ENCODE measurements at regions not wholly inside any gene's neighbourhood (a gene's known extent, or its start where the extent isn't known, plus 50 kb on each side); places are given as distances from the start of the nearest gene placed in this dataset.
"Not testable (repeated sequence)": the region's sequence is repeated elsewhere in the genome, so short reads cannot be mapped to it uniquely, and the experiment has no call there.

DNA sequence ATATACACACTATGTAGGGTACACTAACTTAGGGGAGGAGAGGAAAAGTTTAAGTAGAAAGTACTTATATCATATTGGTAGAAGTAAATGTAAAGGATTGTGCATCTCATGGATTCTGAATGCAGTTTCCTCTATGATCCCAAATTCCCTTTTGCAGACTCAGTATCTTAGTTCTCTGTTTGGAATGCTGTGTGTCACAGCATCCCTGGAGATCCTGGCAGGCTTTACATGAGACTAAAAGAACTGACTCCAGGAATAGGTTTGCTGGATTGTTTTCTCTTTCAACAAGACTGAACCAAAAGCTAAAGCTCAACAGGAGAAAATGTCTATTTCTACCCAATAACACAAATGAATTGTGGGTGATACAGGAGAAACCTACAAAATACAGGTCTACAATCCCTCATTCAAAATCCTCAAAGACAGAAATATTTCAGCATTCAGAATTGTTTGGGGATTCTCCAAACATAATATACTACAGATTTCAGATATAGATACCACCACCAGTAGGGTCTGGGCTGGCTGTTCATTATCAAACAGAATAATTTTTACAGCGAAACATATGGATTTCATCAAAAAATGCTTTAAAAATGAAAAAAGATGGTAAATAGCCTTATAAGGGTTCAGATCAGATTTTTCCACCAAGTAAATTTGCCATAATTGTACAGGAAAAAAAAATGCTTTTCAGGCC, 324.7 kb upstream of the GRAMD2B start:
- no peak for DNase-seq

DNA sequence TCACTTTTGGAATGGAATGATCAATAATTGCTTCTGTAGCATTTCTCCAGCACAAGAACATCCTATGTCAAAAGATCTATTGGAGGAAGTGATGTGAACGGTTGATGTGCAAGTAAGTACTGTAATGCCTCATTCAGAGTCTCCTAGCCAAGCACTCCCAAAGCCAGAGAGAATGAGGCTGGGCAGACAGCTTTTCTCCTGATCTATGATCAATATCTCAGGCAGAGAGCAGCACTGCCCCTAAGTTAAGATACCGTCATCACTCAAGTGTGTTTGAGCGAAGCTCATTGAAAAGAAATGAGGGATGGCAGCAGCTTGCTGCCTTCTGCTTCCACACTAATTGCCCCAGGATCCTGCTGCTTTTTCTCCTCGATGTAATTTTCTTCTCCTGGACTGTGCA, 324.1 kb upstream of the GRAMD2B start:
- no peak for DNase-seq

DNA sequence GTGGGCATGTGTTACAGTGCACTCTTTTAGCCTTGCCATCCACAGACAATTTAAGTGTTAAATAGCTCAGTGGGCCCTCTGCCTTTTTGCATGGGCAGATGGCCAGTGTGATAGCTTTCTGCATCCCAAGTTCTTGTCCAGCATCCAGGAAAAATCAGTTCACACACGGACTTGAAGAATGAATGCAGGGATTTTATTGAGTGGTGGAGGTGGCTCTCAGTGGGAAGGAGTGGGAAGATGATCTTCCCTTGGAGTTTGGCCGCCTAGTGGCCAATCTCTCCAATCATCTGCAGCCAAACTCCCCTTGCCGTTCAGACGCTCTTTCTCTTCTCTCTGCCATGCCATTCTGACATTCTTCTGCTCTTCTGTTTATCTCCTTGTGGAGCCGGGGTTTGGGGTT, 322.4 kb upstream of the GRAMD2B start:
- DNase-seq, result no peak

DNA sequence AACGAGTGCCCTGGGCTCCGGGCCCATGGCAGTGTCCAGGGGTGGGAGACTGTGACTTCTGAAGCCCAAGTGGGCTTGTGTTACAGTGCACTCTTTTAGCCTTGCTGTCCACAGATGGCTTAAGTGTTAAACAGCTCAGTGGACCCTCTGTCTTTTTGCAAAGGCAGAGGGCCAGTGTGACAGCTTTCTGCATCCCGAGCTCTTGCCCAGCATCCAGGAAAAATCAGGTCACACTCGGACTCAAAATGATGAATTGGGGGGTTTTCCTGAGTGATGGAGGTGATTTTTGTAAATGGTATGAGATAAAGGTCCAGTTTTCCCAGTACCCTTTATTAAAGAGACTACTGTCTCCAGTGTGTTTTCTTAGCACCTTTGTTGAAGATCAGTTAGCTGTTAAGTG, 321.3 kb upstream of the GRAMD2B start:
- no peak for DNase-seq

DNA sequence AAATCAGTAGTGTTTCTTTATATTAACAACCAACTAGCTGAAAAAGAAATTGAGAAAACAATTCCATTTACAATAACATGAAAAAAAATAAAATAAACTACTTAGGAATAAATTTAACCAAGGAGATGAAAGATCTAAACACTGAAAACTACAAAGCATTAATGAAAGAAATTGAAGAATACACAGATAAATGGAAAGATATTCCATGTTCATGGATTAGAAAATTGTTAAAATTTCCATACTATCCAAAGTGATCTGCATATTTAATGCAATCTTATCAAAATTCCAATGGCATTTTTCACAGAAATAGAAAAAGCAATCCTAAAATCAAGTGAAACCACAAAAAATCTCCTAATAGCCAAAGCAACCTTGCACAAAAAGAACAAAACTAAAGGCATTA, 320.2 kb upstream of the GRAMD2B start:
- no peak for DNase-seq

DNA sequence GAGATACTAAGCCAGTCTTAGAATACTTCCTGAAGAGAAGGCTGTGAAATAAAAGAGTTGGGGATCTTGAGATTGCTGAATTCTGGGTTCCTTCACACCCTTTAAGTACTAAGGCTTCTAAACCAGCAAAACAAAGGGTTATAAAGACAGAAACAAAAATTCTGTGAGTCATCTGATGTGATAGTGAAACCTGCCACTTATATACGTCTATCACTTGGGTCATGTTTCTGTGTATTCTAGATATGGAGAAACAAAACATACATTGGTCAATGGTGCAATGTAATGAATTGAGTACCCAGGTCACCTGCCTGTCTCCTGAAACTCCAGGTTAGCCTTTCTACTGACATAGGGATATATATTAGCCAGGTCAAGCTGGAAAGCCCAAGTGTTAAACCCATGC, 319.3 kb upstream of the GRAMD2B start:
- no peak for DNase-seq

DNA sequence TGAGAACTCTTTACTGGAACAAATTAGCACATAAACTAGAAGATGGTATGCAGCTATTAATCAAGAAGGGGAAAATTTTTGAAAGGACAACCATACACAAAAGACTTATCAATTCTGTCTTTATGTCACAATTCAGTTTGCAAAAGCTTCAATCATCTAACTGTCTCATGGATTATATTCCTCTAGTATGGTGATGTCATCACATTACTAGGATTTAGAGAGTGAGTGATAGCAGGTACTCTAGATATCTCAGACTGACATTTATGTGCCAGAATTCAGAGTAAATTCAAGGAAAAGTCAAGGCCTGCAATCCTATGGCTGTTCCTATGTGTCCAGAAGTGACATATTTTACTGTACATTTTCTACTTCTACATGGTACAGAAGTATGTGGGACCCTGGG, 318.9 kb upstream of the GRAMD2B start:
- no peak for DNase-seq

DNA sequence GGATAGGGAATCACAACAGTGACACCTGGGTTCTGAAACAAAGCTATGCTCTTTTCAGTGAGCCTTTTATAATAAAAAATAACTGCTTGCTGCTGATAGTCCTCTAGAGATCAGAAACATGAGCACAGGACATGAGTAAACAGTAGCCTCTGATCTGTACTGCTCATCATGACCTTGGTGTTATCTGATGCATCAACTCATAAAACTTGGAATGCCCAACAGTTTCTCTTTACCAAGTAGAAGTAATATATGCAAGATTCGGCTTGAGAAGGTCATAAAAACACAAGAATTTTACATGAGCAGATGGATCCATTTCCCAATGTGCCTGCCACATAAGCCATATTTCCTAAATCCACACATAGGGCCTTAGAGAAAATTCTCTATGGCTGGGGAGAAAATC, 318.3 kb upstream of the GRAMD2B start:
- DNase-seq, result no peak

DNA sequence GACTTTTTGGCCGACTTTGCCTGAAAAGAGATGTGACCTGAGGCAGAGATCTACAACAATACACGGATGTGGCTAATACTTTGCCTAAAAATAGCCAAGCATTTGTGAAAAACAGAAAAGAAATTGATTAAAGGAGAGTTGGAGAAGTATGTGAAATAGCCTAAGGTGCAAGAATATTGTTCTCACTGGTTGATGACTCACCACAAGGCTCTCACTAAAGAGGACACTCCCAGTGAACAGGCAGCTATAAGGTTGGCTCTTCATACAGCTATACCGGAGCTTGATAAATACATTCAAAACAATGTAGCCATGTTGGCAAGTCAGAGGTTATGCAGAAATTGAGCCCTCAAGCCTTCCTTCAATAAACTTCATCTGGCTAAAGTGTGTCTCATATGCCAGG, 317.2 kb upstream of the GRAMD2B start:
- DNase-seq, result no peak

DNA sequence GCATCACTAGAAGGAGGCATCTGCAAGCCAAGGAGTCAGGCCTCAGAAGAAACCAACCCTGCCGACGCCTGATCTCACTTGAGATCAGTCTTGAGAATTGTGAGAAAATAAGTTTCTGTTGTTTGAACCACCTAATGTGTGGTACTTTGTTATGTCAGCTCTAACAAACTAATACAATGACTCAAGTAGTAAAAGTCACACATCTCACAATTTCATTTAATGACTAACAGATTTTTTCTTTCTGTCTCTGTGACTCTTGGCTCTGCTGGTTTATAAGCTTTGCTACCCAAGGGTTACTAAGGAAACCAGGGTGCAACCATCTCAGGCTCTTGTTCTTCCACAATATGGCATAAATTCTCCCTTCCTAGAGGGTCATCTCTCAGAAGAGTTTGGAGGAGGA, 315.8 kb upstream of the GRAMD2B start:
- no peak for DNase-seq

DNA sequence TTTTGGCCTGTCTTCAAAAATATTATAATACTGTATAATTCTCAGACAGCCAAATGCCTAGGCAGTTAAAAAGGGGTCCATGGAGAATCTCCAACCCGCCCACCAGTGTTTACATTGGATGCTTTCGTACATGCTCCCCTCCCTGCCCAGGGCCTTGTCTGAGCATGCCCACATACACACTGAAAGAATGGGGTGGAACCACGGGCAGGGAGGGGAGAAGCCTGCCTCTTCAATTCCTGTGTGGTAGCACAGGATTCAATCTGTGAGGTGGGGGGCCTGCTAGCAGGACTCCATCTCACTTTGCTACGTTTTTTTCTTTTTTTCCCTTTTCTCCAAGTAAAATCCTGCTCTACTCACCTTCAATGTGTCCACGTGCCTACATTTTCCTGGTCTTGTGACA, 314.7 kb upstream of the GRAMD2B start:
- DNase-seq, result no peak

DNA sequence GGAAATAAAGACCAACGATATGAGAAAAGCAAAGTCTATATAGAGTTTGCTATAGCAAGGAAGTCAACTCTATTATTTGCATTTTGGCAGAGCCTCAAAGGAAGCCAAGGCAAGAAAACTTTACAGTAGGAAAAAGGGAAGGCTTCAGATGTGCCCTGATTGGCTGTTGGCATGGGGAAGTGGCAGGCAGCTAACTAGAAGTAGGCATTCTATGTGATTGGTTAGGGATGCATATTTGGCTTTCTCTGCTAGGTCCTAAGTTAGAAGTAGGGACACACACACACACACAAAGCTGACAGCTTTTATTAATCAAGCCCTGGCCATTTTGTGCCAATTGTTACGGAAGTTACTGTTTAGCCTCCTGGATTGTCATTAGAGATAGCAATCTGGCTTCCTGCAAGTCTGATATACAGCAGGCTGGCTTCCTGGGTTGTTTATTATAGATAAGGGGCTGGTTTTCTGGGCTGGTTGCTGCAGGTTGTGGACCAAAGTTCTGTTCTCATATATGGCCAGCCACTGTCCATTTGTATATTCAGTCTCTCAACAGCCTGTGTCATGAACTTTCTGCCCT, 308.1 kb upstream of the GRAMD2B start:
- DNase-seq, result no peak

DNA sequence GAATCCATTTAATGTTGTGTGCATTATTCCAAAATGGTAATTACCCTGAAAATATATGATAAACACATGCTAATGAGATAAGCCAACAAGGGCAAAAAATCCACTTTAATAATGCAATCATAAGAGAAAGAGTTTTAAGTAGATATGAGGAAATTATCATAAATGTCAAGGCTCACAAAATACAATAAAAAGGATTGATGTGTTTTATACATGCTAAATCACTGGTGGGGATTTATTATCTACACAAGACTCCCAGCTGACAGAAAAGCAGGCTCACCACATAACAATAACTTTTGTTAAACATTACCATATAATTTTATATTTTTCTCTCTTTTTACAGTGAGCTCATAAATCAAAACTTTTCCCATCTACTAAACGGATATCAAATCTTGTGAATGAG, 306.2 kb upstream of the GRAMD2B start:
- no peak for DNase-seq

DNA sequence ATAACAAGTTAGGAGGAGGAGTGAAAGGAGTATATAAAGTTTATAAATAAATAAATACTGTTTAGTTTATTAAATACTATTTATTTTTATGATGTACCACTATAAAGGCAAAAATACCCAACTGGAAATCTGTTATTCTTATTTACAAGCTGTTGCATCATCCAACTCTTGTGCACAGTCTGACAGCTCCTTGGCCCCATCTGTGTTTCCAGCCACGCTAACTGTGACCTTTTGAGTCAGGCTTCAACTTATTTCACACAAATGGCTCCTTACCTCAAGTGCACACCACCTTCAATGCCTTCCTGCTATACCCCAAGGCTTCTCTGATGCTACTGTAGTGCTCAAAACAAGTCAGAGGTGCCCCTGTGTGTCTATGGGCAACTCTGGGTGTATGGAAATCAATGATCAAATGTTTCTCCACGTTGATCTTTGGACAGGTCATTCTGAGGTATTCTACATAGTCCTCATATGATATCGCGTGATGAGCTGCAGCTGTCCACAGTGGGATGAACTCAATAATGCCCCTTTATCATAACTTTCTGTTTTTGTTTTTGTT, 303.2 kb upstream of the GRAMD2B start:
- no peak for DNase-seq

DNA sequence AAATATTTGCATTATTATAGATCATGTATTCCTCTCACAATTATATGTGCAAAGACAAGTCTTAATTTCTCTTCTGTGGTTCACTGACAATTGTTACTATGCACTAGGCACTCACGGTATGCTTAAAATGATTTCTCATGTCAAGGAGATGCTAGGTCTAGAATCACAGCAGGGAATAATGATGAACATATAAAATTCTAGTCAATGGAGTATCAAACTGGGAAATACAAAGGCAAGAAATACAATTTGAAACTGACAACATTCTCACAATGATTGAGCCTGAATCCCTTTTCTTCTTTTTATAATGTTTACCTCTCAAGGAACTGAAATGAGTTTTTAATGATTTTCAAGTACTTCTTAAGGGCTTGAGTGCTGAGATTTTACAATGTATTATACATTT, 302.3 kb upstream of the GRAMD2B start:
- DNase-seq, result peak in 1 of 2 experiments; percentile 32

DNA sequence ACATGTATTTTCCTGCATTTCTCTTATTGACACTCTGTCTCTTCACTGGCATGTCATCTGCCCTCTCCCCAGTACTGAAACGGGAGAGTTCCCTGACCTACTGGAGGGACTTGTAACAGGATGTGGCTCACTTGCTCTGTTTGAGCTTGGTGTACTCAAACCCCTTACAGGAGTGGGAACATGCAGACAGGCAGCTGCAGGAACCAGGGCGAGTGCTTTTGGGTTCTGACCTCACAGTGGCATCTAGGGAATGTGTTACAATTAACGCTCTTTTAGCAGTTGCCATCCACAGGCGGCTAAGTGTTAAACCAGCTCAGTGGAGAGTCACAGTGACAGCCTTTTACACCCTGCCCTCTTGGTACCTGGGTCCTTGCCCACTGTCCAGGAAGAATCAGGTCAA, 300.3 kb upstream of the GRAMD2B start:
- no peak for DNase-seq

DNA sequence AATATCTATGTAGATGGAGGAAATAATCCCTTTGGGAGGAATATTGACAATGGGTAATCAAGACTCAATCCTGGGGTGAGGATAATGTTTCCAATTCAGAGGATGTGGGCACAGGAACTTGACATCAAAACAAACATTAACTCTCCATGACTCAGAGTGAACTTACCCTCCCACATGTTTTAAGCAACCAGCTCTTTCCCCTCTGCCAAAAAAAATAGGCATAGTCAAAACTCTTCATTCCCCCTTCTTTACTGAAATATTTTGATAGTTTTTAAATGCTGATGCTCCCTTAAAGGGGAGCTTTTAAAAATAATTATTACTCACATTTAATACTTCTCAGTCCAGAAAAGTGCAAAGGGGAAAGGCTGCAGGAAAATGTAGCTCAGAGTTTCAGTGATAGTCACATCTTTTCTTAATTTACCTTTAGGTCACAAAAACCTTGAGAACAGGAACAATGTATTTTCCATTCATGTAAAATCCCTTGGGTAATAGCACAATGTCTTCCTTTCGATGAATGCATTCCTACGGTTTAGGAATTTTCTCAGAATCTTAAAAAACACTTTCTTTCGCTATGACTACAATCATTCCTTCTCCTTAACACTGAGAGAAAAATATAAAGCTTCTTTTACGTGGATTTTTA, 298.4 kb upstream of the GRAMD2B start:
- DNase-seq, result no peak

DNA sequence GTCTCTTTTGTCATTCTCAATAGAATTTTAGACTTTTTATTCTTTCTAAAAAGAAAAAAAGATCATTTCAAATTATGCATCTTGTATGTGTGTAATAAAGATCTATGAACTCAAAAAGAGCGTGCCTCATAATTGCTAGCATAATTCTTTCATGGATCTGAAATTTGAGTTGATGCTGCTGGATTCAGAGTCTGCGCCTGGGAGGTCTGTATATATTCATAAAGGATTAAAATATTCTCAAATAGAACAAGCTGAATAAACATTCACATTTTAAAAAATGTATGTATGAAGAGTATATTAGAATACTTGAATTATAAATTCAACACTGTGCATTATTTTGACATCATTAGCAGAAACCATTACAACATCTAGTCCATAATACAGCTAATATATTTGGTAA, 297.8 kb upstream of the GRAMD2B start:
- no peak for DNase-seq

DNA sequence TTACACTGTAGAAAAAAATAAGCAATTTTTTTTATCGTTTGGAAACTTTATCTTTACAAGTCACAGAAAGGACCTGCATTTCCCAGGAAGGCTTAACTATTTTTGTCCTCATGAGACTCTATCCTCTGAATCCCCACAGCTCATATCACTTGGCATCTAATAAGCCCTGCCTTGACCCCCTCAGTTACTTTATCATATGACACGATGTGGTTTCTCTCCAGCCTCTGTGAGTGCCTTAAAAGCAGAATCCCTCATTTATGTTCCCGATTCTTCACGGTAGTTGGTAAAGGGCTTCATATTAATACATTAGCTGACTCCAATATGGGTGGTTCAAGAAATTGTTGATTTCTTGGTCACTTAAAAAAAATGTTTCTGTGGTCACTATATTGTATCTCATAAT, 296.6 kb upstream of the GRAMD2B start:
- DNase-seq, result no peak

DNA sequence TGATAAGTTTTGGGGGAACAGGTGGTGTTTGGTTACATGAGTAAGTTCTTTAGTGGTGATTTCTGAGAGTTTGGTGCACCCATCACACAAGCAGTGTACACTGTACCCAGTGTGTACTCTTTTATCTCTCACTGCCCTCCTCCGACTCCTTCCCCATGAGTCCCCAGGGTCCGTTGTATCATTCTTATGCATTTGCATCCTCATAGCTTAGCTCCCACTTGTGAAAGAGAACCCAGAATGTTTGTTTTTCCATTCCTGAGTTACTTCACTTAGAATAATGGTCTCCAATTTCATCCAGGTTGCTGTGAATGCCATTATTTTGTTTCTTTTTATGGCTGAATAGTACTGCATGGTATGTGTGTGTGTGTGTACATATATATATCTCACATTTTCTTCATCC, 295.8 kb upstream of the GRAMD2B start:
- not testable (repeated sequence) for DNase-seq

DNA sequence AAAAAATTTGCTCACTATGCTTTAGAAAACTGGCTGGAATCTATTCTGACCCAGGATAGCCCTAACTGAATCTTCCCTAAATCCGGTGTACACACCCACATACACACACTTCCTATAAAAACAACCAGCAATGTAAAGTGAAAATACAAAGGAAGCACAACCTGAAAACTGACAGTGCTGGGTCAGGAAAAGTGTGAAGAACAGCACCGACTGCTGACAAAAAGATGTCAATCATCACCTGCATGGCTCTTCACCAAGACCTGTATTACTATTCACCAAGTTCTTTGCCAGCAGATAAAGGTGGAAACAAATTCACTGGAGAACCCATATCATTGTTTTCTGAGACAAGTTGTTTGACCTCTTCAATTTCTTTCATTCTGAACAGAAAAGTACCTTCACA, 293.8 kb upstream of the GRAMD2B start:
- DNase-seq, result no peak

DNA sequence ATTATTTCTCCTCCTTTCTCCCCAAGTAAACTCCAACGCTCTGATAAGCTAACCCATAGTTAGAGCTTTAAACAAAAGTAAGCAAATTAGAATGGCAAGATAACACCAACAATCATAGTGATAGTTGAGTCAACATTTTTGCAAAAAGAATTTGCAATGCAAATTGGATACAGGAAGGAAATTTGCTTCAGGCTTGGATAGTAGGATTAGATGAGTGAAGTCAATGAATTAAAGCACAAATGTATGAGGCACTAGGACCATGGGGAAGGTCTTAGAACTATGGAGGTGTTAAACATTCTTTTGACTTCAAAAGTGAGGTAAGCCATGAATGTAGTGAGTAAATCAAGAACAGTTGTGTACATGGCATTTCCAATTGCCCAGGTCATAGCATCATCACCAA, 289.8 kb upstream of the GRAMD2B start:
- no peak for DNase-seq

DNA sequence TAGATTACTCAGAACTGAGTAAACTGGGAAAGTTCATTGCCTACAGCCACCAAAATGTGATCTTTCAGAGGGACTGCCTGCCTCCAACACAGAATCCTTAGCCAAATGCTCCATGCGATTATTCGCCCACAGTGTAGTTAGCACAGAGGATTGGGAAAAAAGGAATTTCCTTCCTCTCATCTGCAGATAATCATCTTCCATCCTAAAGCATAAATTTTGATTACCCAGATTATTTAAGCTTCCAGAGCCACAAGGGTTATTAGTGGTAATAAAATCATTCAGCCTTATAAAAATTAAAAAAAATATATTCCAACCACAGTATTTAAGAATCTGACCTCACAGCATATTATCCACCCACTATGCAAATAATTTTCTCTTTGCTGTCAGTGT, 285.3 kb upstream of the GRAMD2B start:
- DNase-seq, result no peak

DNA sequence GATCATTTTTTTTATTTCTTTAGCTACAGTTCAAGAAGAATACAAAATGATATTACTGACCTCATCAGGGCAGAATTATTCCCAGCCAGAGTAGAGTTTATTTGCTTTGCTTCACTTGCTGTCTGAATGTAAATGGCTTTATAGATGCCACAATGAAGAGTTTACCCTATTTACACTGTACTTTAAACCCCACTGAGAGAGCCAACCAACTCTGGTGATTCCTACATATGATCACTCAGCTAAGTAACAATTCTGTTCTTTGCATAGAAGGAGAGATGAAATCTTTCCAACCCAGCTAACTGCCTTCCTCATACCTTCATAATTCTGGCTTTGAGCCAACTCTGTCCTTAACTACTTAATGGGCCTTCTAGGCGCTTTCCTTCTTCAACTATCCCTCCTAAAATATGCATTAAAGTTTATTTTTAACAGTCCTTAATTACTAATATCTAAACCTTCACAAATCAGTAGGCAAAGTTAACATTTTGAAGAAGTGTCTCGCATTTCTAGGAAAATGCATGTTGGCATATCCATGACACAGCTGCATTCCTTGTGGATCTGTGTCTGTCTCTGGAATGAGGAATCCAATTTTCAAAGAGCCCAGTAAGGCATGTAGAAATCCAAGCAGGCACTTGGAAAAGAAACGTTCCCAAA, 284.8 kb upstream of the GRAMD2B start:
- DNase-seq, result peak; percentile 18 to 38

Data from NCI-H187 (cell line).